SKM-1 treated with dmso at 0.1 percent for 144 hours (cell line): ENCODE measurements at regions not wholly inside any gene's neighbourhood (a gene's known extent, or its start where the extent isn't known, plus 50 kb on each side); places are given as distances from the start of the nearest gene placed in this dataset.
"Not testable (repeated sequence)": the region's sequence is repeated elsewhere in the genome, so short reads cannot be mapped to it uniquely, and the experiment has no call there.

ENCODE experiments used
- DNase-seq: peaks from one replicate; lab custom pipeline; 2025; ENCODE audit not compliant: unreplicated experiment; lab: John Stamatoyannopoulos, UW

DNA sequence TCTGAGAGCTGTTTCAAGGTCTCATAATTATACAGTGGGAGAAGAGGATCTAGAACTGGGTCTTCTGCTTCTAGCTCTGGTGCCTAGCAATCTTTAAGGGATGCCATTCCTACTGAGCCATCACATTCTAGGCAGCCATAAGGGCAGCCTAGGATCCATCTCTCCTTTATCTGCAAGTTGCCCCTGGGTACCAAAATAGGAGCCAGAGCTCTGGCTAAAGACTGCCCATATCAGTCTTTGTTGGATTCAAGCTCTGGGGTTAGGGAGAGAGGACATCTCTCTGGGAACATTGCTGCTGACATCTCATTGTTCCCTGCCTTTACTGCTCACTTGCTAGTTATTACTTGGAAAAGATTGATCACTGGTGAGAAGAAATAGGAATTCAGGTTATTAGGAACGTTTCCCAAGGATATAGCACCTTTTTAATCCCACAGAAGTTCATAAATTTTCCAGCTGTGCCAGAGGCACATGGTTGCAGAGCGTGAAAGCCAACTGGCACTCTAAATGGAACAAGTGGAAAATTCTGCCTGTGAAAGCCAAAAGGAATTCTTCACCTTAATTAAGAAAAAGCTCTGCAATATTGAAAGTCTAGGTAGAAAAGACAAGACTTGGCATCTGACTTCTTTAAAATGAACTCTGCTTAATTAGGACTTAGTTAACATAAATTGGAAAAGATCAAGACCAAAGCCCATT lies 102.2 kb downstream of the CDC42EP3 start:
- no peak for DNase-seq

DNA sequence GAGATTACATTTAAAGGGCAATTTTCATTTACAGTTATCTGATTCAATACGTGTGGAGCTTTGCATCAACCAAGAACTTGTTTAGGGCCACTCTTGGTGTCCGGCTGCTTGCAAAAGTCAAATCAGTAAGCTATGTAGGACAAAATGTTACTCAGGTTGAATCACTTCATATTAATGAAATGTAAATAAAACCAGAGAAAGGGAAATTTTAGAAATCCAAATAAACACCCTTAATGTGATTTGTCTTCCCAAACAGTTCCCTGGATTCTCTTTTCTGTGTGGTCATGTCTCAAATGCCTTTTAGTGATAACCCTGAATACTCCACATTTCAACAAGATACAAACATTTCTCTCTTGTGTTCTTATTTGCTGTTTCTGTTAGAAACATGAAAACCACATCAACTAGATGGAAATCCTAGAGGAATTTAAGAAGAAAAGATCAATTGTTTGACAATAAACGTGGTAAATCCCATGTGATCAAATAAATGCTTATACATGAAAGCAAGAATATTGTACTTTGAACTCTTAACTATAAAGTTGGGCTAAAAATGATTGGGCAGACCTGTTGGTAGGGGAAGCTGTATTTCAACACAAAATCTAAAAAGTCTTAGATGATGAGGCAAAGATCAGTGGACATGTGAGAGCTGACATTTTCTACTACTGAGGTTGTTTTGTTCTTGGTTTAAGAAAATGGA lies 101.3 kb downstream of the CDC42EP3 start:
- no peak for DNase-seq

DNA sequence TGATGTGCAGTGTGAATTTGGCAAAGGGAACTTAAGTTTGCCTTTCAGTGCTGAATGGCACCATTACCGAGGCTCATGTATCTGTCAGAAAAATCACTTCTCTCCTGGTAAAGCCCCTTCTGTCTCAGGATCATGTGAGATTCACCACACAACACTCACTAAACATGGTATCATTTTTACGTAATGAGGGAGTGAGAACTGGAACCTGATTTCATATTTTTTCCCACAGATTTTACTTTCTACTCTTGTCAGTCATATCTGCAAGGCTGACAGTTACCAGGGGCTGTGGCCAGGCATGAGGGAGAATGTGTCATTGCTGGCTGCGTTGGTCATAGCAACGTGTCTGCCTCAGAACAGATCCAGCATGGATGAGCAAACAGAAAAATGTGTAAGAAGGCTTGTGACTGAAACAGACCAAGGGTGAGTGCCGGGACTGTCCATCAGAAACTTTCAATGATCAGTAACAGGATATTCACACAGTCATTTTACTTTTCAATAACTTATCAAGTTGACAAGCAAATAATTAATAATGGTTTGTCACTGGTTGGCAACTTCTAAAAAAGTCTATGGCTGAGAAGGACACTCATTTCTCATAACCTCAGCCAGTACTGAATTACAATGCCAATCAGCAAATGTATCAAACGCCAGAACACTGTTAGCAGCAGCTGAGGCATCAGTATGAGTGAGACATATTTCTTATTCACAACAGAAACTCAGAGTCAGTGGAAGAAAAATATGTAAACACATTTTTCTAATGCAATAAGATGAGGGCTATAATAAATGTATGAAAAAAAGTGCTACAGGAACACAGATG lies 100.5 kb downstream of the CDC42EP3 start:
- DNase-seq: no peak

DNA sequence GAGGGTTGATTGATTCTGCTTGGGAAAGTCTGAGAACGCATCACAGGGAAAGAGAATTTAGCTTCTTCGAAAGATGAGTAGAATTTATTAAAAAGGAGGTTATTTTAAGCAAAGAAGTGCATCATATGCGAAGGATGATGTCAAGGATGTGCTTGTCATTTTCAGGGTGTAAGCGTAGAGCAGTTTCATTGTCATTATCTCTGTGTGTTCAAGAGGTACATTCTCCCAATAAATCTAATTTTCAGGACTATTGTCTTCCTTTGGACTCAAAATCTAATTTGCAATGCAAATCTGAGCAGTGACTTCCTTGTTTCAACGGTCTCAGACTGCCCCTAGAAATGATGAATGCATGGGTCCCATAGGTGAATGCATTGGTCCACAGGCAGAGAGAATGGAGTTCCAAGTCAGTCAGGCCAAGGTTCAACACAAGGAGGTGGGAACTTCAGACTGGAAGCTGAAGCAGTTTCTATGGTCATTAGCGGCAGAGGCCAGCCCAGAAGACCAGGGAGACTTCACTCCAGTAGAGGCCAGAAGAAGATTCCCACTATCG lies 99.8 kb downstream of the CDC42EP3 start:
- DNase-seq: no peak

DNA sequence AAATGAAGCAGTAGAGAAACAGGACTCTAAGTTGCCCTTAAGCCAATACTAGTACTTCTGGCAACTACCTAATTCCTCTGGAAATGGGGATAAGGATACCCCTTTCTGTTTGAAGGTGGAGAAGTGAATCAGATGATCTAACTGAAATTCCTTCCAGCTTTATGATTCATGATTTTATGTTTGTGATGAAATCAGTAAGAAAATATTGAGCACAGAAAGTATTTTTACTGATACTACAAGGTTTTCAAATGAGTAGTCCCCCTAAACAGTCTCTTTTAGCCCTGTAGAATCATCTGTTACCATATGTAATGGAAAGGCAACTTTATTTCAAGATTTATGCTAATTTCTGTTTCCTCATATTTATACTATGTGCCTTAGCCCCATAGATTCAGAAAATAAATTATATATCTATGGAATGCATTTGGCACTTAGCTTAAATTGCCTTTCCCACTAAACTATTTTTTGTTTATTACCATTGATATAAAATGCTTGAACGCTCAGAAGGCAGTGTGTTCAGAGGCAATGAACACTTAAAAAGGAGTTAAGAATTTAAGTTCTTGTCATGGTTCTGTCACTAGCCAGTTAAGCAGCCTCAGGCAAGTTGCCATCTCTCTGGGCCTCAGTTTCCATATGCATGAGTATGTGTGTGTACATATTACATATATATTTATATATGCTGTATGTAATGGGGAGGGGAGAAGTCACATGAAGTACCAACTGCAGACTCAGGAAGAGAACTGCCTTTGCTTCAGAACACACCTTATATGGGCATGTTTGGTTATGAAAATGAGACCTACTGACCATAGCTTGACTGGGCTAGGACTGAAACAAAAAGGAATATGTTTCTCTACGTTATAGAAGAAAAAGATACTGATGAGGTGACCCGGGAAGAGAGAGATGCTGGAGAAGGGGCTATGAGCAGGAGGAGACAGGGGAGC lies 97.7 kb downstream of the CDC42EP3 start:
- DNase-seq: no peak

DNA sequence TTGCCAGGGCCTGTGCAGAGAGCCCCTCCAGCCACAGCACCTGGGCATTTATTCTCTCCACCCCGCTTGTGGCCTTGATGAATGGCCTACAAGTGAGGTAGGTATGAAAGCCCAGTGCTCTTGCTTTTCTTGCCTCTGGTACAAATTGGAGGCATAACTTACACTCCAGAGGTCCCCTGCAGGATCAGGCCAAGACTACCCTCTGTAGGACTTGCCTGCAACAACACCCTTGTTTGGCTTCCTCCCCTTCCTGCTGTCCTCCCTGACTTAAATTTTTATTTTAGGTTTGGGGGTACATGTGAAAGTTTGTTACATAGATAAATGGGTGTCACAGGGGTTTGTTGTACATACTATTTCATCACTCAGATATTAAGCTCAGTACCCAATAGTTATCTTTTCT lies 95.7 kb downstream of the CDC42EP3 start:
- DNase-seq: no peak

DNA sequence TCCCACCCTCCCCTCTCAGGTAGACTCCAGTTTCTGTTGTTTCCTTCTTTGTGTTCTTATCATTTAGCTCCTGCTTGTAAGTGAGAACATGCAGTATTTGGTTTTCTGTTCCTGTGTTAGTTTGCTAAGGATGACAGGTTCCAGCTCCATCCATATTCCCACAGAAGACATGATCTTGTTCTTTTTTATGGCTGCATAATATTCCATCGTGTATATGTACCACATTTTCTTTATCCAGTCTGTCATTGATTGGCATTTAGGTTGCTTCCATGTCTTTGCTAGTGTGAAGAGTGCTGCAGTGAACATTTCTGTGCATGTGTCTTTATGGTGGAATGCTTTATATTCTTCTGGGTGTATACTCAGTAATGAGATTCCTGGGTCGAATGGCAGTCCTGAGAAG lies 95.2 kb downstream of the CDC42EP3 start:
- DNase-seq: not testable (repeated sequence)

DNA sequence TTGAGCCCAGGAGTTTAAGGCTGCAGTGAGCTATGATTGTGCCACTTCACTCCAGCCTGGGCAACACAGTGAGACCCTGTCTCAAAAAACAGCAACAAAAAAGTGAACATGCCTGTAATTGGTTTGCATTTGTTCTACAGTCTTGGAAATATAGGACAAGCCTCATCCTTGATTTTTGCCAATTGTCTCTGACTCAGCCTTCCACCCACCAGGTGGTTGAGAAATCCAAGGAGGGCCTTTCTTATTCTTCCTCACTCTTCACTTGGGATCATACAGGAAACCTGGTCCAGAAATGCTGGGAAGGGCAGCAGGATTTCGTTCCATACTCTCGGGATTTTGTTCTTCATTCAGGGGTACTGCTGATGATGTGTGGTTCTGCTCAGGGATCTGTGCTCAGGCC lies 94.6 kb downstream of the CDC42EP3 start:
- DNase-seq: no peak

DNA sequence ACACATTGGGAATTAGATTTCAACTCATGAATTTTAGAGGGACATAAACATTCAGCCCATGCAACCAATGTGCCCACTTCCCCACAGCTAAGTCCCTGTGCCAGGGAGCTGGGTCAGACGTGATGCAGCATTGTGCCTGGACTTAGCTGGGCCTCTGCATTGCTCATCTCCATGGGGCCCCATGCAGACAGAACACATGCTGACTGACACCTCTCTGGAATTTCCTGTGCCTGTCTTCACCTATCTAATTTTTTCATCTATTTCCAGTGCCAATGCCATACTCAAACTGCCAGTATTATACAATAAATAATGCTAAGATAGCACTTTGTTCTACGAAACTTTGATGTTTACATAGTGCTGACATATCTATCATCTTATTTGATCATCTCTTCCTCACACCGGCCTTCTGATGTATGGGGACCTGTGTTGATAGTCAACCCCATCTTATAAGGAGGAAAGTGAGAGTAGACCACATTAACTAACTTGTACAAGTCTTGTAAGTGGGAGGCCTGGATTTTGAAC lies 92.2 kb downstream of the CDC42EP3 start:
- no peak for DNase-seq

DNA sequence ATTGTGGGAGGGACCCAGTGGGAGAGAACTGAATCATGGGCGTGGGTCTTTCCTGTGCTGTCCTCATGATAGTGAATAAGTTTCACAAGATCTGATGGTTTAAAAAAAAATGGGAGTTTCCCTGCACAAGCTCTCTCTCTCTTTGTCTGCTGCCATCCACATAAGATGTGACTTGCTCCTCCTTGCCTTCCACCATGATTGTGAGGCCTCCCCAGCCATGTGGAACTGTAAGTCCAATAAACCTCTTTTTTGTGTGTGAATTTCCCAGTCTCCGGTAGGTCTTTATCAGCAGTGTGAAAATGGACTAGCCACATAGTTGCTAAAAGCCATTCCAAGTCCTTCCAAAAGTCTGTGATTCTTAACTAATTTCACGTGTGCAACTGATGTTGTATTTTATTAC lies 91.5 kb downstream of the CDC42EP3 start:
- DNase-seq: not testable (repeated sequence)

DNA sequence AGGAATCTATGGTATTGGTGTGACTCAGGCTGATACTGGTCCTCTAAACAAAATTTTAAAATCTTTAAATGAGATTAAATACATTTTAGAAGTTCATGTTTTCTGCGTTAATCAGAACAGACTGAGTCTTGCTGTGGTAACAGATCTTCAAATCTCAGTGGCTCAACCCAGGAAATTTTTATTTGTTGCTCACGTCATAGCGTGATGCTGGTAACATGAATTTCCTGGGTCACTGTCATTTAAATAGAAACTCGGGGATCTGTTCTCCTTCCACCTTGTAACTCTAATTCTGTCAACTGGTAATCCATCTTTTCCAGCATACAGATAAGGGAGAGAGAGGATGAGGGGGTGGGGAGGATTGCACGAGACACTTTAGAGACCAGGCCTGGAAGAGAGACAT lies 90.0 kb downstream of the CDC42EP3 start:
- DNase-seq: no peak

DNA sequence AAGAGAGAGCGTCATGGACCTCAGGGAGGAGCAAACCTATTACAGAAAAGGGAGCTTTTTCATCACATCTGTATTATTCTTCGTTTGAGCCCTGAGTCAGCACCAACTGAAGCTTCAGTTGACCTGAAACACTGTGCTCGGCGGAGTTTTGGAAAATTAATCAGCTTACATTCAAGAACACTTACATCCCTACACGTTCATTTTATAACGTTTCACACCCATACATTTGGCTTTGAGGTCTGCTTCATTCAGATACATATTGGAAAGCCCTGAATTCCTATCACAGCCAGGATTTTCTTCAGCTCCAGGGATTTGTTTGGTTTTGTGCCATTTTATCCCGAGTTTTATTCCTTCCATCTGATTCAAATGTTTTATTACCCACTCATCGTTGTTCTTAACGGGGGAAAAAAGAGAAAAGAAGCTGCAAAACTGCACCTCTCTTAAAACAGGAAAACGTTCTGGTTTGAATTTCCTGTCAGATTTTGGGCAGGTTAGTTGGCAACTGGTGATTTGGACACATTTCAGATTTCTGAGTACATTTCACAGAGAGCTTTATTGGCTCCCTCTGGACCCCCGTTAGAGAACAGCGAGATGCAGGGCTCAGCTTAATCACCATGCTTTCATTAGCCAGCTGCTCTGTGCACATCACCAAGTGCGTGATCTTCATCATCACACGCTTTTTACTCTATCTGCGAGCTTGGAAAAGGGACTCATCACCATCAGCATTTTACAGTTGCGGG lies 88.8 kb downstream of the CDC42EP3 start:
- DNase-seq: no peak

DNA sequence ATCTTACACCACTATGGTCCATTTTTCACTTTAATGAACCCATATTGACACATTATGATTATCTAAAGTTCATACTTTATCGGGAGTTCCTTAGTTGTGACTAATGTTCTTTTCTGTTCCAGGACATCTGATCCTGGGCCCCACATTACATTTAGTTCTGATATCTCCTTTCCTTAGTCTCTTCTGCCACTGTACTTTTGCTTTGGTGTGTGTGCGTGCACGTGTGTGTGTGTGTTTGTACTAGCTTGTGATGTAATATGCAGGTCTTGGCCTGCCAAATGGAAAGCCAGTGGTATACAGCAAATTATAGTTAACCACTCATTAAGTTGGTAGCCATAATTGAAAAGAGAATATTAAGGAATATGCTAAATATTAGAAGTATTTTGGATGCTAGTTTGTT lies 88.0 kb downstream of the CDC42EP3 start:
- DNase-seq: no peak

DNA sequence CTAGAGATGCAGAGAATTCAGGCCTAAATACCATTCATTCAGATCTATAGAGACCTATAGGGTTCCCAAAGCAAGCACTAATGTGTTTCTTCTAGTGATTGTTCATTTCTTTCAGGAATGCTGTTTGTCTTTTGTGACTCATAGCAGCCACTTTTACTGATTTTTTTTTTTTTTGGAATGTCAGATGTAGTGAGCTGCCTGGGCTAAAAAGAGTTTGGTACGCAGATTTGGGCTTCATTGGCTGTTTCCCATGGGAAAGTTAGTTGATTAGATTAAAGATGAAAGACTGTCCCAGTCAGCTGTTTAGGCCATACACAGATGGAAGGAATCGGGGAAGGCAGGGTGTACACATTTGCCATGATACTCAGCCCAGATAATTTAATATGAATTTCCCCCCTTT lies 87.6 kb downstream of the CDC42EP3 start:
- DNase-seq: no peak

DNA sequence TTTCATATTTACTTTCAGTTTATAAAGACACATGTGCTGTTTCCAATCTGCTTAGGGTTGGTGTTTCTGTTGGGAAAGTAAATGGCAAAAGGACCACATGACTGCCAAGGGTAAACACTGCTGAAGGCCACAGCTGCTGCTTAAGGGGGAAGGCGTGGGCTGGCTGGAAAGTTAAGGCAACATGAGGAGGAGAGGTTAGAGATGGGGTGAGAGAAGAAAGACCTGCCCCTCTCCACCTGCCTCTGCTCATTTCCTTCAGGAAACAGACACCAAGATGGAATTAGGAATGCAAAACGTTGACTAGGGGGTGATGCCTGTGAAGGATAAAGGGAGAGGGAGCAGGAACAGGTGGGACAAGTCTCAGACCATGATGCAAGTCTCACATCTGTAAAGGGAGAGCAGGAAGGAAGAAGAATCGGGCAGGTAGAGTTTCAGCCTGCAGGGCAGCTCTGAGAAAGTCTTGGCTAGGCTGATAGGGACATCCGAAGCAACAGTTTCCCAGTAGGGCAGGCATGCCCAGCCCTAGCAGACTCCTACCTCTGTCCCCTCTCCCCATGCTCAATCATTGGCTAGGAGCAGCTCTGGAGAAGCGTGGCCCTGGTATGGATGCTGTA lies 86.0 kb downstream of the CDC42EP3 start:
- DNase-seq: no peak

DNA sequence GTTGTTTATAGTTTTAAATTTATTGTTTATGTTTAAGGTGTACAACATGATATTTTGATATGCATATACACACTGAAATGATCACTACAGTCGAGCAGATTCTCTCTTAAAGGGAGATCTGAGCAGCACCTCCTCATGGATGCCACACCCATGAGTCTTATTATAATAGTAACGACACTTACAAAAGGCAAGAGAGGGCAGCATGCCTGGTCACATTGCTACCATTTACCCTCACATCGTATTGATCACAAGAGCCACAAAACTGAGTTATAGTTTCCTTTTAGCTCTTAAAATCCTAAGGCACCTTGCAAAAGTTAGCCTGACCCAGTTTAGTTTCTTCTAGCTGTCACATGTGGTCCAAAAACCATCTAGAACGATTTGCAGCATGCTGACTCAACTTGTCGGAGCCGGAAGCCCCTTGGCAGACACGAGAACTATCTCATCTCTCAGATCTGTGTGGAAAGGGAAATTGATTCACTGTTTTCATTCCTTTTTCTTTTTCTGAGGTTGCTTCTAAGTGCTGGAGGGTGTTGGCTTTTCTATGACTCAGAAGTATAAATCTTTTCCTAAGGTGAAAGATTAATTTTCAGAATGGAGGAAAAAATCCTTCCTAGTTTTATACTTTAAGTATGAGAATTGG lies 85.3 kb downstream of the CDC42EP3 start:
- no peak for DNase-seq

DNA sequence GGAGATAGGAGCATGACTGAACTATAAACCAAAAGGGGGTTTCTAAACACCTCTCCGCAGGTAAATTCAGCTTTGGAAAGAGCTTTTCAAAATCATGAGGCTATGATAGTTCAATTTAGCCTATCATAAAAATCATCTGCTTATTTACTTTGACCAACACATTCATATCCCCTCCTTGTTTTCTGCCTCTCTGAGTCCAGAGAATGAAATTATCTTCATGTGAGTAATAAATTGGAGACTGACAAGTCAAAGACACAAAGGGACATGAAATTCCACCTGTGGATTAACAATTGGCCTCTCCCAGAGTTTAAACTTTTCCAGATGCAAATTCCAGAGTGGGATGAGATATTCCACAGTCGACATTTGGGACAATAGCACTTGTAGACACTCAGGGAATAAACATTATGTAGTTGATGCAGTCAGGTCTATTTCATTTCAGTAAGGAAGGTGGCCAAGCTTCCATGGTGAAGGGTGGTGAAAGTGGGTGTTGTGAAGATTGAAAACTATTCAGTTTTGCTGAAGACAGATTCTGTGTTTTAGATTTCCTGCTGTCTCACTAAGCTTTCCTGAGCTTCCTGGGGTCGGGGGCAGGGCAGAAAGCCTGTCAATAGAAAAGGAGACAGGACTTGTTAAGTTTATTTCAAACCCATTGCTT lies 84.7 kb downstream of the CDC42EP3 start:
- DNase-seq: no peak

DNA sequence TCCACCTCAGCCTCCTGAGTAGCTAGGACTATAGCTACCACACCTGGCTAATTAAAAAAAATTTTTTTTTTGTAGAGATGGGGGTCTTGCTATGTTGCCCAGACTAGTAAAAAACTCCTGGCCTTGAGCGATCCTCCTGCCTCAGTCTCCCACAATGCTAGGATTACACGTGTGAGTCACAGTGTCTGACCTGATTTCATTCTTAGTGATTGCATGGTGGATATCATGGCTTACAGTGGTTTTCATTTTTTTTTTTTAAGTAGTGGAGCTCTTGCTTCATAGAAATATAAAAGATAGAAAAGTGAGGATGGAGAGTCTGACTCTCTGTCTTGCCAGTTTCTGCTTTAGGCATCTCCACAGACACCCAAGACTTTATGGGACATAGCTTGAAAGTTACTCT lies 83.6 kb downstream of the CDC42EP3 start:
- no peak for DNase-seq
